Esophagus muscularis mucosa (tissue), 3 donors: ENCODE measurements at regions not wholly inside any gene's neighbourhood (a gene's known extent, or its start where the extent isn't known, plus 50 kb on each side); places are given as distances from the start of the nearest gene placed in this dataset.

Source experiments
- CTCF ChIP-seq, 3 experiments: fragments of 200-600 bp in 2 of 3; fragments of 450-650 bp in 1 of 3; sonication (generic) in 2 of 3; IDR thresholded peaks; one replicate each; pipeline ENCODE4 v1.5.1; 2017 to 2019; ENCODE audit warnings: antibody characterized with exemption in 3 of 3, mild to moderate bottlenecking in 2 of 3, moderate library complexity in 1 of 3
- POLR2AphosphoS5 ChIP-seq, 2 donors: sonication (generic); formaldehyde crosslinking; IDR thresholded peaks; one replicate each; pipeline ENCODE4 v1.6.1; 2017; ENCODE audit warnings: antibody characterized with exemption in 2 of 2

GRCh38 chr1:88204612-88205167, 479.4 kb upstream of the PKN2 start:
- TF ChIP-seq POLR2AphosphoS5 (IDR thresholded peaks at IDR 0.05) (no peak), CTCF (IDR thresholded peaks at IDR 0.05) (no peak)
